GM12872 (cell line): ENCODE measurements at regions not wholly inside any gene's neighbourhood (a gene's known extent, or its start where the extent isn't known, plus 50 kb on each side); places are given as distances from the start of the nearest gene placed in this dataset.

ENCODE experiments used
- TF ChIP-seq, protein P1 (sequence below): IDR thresholded peaks from 3 replicates; pipeline ENCODE4 v1.5.1; 2011; ENCODE audit warnings: low read depth, mild to moderate bottlenecking, low read length, moderate library complexity; ENCODE audit not compliant: insufficient read depth

DNA sequence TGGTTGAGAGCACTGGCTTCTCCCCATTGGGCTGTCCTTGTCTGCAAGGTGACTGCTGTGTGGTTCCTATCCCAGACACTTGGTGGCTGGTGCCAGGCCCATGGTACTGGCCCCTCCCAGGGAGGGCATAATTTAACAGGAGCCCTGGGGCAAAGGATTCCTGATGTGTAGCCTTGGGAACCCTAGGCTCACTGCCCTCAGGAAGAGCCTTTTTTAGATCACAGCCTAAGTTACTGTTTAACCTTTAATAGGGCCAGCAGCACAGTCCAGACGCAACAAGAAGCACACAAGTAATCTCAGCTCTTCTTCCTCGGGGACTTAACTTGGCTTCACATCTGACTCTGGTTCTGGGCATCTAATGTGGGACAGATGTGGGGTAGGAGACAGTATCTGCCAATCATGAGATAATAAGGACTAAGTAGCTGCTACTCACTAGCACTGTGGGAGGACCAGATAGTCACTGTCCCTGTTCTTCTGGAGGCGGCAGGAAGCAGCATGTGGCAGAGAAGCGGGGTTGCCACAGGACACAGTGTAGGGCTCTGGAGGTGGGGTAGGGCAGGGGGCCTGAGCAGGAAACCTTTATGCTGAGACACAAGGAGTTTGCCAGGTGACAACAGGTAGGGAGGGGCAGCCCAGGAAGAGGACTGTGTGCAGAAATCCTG is 136.3 kb downstream of the TMEM17 start:
- TF ChIP-seq, protein P1, sequence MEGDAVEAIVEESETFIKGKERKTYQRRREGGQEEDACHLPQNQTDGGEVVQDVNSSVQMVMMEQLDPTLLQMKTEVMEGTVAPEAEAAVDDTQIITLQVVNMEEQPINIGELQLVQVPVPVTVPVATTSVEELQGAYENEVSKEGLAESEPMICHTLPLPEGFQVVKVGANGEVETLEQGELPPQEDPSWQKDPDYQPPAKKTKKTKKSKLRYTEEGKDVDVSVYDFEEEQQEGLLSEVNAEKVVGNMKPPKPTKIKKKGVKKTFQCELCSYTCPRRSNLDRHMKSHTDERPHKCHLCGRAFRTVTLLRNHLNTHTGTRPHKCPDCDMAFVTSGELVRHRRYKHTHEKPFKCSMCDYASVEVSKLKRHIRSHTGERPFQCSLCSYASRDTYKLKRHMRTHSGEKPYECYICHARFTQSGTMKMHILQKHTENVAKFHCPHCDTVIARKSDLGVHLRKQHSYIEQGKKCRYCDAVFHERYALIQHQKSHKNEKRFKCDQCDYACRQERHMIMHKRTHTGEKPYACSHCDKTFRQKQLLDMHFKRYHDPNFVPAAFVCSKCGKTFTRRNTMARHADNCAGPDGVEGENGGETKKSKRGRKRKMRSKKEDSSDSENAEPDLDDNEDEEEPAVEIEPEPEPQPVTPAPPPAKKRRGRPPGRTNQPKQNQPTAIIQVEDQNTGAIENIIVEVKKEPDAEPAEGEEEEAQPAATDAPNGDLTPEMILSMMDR, result no peak

DNA sequence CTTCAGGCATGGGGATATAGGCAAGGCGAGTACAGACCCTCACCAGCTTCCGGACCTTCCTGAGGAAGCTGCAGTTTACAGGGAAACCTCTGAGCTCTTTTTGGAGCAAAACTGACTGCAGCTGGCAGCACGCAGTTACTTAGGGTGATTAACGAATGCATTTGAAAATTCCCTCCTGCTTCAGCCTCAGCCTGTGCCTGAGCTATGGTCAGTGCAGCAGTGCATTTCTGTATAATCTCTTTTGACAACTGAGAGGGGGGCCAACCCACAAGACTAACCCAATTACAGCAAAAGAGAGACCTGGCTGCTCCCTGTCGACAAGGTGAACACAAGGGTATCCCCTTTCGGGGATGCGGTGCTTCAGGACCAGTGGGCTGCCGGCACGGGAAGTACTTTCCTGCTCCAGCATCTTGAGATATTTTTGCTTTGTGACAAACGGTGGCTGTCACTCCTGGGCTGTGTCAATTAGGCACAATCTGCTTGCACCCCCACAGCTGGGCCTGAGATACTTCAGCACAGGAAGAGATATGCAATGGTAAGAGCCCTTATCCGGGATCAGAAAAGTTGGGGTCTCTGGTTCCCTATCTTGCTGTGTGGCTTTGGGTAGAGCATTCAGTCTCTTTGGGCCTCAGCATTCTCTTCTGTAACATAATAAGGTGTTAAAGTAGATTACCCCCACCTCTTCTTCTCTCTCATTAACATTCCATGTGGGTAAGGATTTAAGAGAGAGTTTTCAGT is 141.0 kb downstream of the TMEM17 start:
- TF ChIP-seq, protein P1, result no peak

DNA sequence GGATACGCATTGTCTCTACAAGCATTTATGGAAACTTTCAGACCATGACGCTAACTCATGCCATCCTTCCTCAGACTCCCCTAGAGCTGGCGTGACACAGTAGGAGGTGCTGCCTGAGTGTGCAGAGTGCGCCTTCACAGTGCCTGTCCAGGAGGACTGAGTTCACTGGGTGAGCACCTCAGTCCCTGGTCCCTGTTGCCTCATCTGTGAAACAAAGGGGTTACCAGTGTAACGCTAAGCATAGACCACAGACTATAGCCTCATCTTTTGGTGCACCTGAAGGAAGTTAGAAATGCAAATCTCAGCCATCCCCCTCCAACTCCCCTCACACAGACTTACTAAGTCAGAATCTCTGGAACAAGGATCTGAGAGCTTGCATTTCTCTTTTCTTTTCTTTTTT is 142.8 kb downstream of the TMEM17 start:
- TF ChIP-seq, protein P1, result no peak

DNA sequence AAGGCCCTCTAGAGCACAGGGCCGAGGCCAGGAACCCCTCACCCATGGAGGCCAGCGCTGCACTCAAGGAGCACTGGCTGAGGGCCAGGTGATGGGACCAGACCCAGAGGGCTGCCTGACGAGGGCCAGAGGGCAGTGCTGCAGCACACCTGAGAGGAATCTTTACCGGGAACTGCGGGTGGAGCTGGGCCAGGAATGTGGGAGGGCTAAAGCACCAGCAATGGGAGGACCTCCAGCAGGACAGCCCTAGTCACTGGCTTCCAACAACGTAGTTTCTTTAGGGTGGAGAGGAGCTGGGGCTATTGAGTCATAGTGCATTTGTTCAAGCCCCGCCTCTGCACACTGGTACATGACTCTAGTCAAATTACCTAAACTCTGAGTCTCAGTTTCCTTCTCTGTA is 143.4 kb downstream of the TMEM17 start:
- TF ChIP-seq, protein P1, result no peak

DNA sequence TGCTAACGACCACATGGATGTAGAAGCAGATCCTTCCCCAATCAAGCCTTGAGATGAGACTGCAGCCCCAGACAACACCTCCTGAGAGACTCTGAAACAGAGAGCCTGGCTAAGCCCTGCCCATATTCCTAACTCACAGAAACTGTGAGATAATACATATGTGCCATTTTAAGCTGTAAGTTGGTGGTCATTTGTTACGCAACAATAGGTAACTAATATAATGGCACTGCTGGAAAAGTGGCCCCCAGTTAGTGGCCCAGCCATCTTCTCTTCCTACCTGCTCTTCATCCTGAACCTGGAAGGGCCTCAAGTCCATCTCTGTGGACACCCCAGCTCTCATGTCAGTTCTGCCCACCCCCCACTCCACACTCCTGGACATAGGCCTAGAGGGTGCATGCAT is 144.0 kb downstream of the TMEM17 start:
- TF ChIP-seq, protein P1, result no peak

DNA sequence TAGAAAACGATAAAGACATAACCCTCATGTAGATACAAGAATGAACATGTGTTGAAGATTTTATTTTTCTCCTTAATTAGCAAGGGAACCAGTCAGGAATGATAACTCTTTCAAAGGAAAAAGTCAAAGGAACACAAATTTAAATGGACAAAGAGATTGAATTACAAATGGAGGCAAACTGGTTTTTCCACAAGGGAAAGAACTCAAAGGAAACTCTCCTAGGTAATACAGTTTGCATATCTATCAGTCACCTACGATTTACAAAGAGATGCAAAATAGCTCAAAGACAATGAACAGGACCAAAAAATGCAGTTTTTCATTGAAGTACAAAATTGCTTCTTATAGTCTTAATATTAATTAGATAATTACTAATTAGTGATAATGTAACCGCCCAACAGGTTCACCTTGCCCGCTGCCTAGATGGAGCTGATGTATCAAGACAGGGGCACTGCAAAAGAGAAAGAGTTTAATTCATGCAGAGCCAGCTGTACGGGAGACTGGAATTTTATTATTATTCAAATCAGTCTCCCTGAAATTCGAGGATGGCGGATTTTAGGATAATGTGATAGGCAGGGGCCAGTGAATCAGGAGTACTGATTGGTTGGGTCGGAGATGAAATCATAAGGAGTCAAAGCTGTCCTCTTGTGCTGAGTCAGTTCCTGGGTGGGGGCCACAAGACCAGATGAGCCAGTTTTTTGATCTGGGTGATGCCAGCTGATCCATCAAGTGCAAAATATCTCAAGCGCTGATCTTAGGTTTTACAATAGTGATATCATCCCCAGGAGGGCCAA is 151.0 kb downstream of the TMEM17 start:
- TF ChIP-seq, protein P1, result no peak

DNA sequence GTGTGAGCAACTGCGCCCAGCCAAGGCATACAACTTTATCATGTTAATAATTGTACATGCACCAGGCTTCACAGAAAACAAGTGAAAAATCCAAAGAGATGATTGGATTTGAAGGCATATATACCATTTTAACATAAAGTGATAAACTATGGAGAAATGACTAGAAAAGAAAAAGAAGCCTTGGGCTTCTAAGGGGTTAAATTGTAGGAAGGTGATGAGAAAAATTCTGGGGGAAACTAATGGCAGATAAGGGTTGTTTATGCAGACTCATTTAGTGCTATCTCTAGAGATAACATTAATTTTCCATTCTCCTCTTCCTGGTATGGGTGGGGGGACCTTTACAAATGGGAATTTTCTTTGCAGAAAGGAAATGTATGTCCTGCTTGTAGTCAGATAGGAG is 154.0 kb downstream of the TMEM17 start:
- TF ChIP-seq, protein P1, result no peak
